ENCODE measurements at regions not wholly inside any gene's neighbourhood (a gene's known extent, or its start where the extent isn't known, plus 50 kb on each side); places are given as distances from the start of the nearest gene placed in this dataset.
"Not testable (repeated sequence)": the region's sequence is repeated elsewhere in the genome, so short reads cannot be mapped to it uniquely, and the experiment has no call there.

GRCh38 chr1:166675213-166675612 lies 164.1 kb upstream of the POGK start:
- peaks cover 10% of the 10 kb centered on the region for H3K4me1 Mint-ChIP-seq (ENCODE audit: low read depth)
- TF ChIP-seq CTCF (IDR thresholded peaks at IDR 0.05), result no peak
- no peaks in the 10 kb centered on the region for H3K27me3 Mint-ChIP-seq
- H3K9me3 Mint-ChIP-seq, result no peaks in the 10 kb centered on the region
- ATAC-seq (no peak), DNase-seq (no peak)
- no peak overlapping the region for H3K4me3 Mint-ChIP-seq
- no peaks in the 10 kb centered on the region for H3K36me3 Mint-ChIP-seq (ENCODE audit: low read depth)
- CTCF ChIA-PET, result no interaction called here
- POLR2A ChIA-PET, result no interaction called here
- intact Hi-C loops (cut with micrococcal nuclease), result no loop called here
- no peak overlapping the region for H3K27ac Mint-ChIP-seq

GRCh38 chr1:166676981-166677380 lies 162.3 kb upstream of the POGK start:
- intact Hi-C loops (cut with micrococcal nuclease), result no loop called here
- H3K27me3 Mint-ChIP-seq, result no peaks in the 10 kb centered on the region
- H3K36me3 Mint-ChIP-seq (ENCODE audit: low read depth), result no peaks in the 10 kb centered on the region
- DNase-seq, result no peak
- ATAC-seq, result no peak
- CTCF ChIA-PET, result no interaction called here
- peaks cover 10% of the 10 kb centered on the region for H3K4me1 Mint-ChIP-seq (ENCODE audit: low read depth)
- H3K9me3 Mint-ChIP-seq, result no peaks in the 10 kb centered on the region
- no peak overlapping the region for H3K4me3 Mint-ChIP-seq
- no peak for TF ChIP-seq CTCF (IDR thresholded peaks at IDR 0.05)
- POLR2A ChIA-PET, result no interaction called here
- no peak overlapping the region for H3K27ac Mint-ChIP-seq

GRCh38 chr1:166679369-166679768 lies 159.9 kb upstream of the POGK start:
- CTCF ChIA-PET, result no interaction called here
- Mint-ChIP-seq H3K36me3 (ENCODE audit: low read depth) (no peaks in the 10 kb centered on the region), H3K9me3 (no peaks in the 10 kb centered on the region), H3K27ac (no peak overlapping the region), H3K4me3 (no peak overlapping the region), H3K27me3 (no peaks in the 10 kb centered on the region), H3K4me1 (ENCODE audit: low read depth) (no peaks in the 10 kb centered on the region)
- TF ChIP-seq CTCF (IDR thresholded peaks at IDR 0.05), result no peak
- intact Hi-C loops (cut with micrococcal nuclease), result no loop called here
- DNase-seq (no peak), ATAC-seq (no peak)
- POLR2A ChIA-PET, result no interaction called here

GRCh38 chr1:166682588-166682987 lies 156.7 kb upstream of the POGK start:
- peaks cover 20% of the 10 kb centered on the region for H3K9me3 Mint-ChIP-seq
- ChIA-PET CTCF (no interaction called here), POLR2A (no interaction called here)
- no peak overlapping the region for H3K27ac Mint-ChIP-seq
- H3K4me3 Mint-ChIP-seq, result no peak overlapping the region
- intact Hi-C loops (cut with micrococcal nuclease), result no loop called here
- peaks cover 14% of the 10 kb centered on the region for H3K27me3 Mint-ChIP-seq
- no peak for TF ChIP-seq CTCF (IDR thresholded peaks at IDR 0.05)
- DNase-seq, result no peak
- no peaks in the 10 kb centered on the region for H3K36me3 Mint-ChIP-seq (ENCODE audit: low read depth)
- no peaks in the 10 kb centered on the region for H3K4me1 Mint-ChIP-seq (ENCODE audit: low read depth)
- no peak for ATAC-seq

- CTCF ChIA-PET, result interaction anchor here (1.0 kb wide), 1 partner anchor 35 kb away, joined by 3 read pairs; no protein-coding TSS in a partner anchor
- peaks cover 22% of the 10 kb centered on the region for H3K9me3 Mint-ChIP-seq
- H3K36me3 Mint-ChIP-seq (ENCODE audit: low read depth); intact Hi-C loops (cut with micrococcal nuclease); H3K4me1 Mint-ChIP-seq (ENCODE audit: low read depth); DNase-seq; H3K27ac Mint-ChIP-seq; POLR2A ChIA-PET; ATAC-seq; H3K4me3 Mint-ChIP-seq: not testable (repeated sequence)
- H3K27me3 Mint-ChIP-seq, result peaks cover 18% of the 10 kb centered on the region
These were observed 154.6 kb upstream of the POGK start for GRCh38 chr1:166684669-166685068.

GRCh38 chr1:166685200-166685599 lies 154.1 kb upstream of the POGK start:
- Mint-ChIP-seq H3K27ac (no peak overlapping the region), H3K4me1 (ENCODE audit: low read depth) (no peaks in the 10 kb centered on the region), H3K9me3 (peaks cover 22% of the 10 kb centered on the region), H3K4me3 (no peak overlapping the region), H3K36me3 (ENCODE audit: low read depth) (no peaks in the 10 kb centered on the region), H3K27me3 (peaks cover 18% of the 10 kb centered on the region)
- ChIA-PET CTCF (no interaction called here), POLR2A (no interaction called here)
- intact Hi-C loops (cut with micrococcal nuclease), result no loop called here
- no peak for TF ChIP-seq CTCF (IDR thresholded peaks at IDR 0.05)
- DNase-seq, result no peak
- ATAC-seq, result no peak

GRCh38 chr1:166685891-166686290 lies 153.4 kb upstream of the POGK start:
- intact Hi-C loops (cut with micrococcal nuclease); H3K4me3 Mint-ChIP-seq; DNase-seq; H3K27ac Mint-ChIP-seq; POLR2A ChIA-PET; H3K36me3 Mint-ChIP-seq (ENCODE audit: low read depth); ATAC-seq; H3K4me1 Mint-ChIP-seq (ENCODE audit: low read depth); CTCF ChIA-PET: not testable (repeated sequence)
- H3K27me3 Mint-ChIP-seq, result peaks cover 20% of the 10 kb centered on the region
- H3K9me3 Mint-ChIP-seq, result peaks cover 22% of the 10 kb centered on the region

GRCh38 chr1:166690596-166690995 lies 148.7 kb upstream of the POGK start:
- H3K27ac Mint-ChIP-seq; ATAC-seq; intact Hi-C loops (cut with micrococcal nuclease); CTCF ChIA-PET; DNase-seq; H3K4me3 Mint-ChIP-seq; H3K36me3 Mint-ChIP-seq (ENCODE audit: low read depth); H3K4me1 Mint-ChIP-seq (ENCODE audit: low read depth): not testable (repeated sequence)
- POLR2A ChIA-PET, result interaction anchor here (0.5 kb wide), 1 partner anchor 12 kb away, joined by 3 read pairs; no protein-coding TSS in a partner anchor
- peaks cover 27% of the 10 kb centered on the region for H3K27me3 Mint-ChIP-seq
- peaks cover 11% of the 10 kb centered on the region for H3K9me3 Mint-ChIP-seq
